GM18951 (cell line): ENCODE measurements at regions not wholly inside any gene's neighbourhood (a gene's known extent, or its start where the extent isn't known, plus 50 kb on each side); places are given as distances from the start of the nearest gene placed in this dataset.

Source experiments
- POLR2A ChIP-seq: IDR thresholded peaks from 4 replicates; pipeline ENCODE4 v1.6.1; 2011; ENCODE audit warnings: mild to moderate bottlenecking; ENCODE audit not compliant: insufficient read length, insufficient read depth; ENCODE audit errors: extremely low read depth
- in situ Hi-C: fragments of 300-500 bp; cut with MboI; formaldehyde crosslinking; loops from one replicate; pipeline ENCODE4 v1.12.0; 2022; ENCODE audit warnings: low sequenced_read_pairs, mixed read lengths, inconsistent platforms; ENCODE audit not compliant: unreplicated experiment

DNA sequence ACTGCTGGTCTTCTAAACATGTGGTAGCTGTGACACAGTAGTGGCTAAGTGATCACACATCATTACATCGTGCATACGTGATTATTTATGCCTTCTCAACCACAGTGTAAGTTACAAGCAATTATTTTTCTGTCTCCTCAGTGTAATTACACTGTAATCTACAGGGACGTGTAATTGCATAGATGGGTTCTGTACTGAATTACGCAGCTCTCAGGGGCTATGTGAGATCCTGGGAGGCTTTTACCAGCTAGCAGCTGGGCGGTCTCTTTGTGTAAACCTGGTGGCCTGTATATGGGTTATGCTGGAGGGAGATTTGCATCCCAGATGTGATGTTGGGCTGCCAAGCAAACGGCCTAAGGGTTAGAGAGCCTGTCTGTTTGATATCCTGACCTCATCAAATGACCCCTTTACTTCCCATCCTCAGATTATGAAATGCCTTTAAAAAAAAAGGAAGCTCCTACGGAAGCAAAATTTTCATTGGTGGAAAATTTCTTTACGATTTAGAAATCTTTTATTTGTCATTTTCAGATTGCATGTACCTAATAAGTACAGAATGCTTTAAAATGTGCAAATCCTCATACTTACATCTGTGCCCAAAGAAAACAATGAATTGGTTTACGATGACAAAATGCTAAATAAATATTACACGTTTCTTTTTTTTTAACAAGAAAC, 402.8 kb upstream of the JAG1 start:
- TF ChIP-seq POLR2A, result no peak
- in situ Hi-C loops, result no loop called here

DNA sequence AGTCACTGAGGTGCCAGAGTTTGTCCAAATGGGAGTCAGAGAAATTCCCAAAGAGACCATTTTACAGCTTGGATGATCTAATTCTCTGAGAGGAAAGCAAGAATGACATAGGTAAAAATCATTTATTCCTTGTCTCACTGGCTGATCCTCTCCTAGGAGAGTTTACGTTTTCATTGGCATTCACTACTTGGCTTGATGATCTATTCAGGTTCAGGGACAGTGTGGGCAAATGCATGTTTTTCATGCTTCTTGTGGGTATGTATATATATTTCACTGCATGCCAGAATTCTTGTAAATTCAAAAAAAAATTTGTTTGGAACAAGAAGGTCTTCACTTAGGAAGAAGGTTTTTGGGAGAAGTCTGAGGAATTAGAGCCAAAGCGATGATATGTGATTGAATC, 403.4 kb upstream of the JAG1 start:
- in situ Hi-C loops, result no loop called here
- TF ChIP-seq POLR2A, result no peak

DNA sequence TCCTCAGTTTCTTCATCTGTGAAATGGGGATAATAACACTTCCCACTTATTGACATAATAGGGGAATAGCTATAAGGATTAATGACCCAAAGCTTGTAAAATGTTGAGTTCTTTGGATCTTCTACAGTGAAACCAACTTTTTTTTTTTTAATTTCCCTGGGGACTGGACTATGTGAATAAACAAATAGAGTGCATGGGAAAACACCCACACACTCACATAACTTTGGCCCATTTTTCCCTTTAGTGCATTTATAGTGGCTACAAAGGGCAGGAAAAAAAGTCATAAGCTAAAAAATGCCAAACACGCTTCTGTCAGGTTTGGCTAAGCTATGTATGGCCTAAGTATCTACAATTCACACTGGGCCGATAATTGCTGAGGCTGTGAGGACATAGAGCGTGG, 406.2 kb upstream of the JAG1 start:
- in situ Hi-C loops, result no loop called here
- TF ChIP-seq POLR2A, result no peak

DNA sequence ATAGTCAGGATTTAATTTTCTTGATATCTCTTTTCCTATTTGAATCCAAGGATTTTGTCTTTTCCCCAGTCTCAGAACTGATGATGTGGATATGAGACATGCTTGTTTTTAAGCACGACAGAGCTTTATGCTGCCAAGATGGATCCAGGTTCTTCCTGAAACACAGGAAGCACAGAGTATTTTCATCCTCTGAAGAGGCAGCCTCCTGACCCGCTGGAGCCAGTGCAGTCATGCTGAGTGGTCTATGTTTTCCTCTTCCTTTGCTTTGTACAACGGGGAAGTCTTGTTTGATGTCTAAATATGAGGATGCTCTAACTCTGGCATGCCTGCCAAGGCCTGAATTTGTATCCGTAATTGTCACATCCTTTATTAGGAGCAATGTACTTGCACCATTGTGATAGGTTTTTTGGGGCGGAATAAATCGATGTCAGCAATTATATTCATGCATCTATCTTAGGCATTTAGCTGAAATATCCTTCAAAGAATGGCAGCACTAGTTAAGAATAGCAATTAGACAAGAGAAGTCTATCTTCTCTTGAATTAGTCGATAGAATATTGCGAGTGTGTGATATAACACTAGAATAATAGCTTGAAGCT, 407.1 kb upstream of the JAG1 start:
- in situ Hi-C loops, result no loop called here
- TF ChIP-seq POLR2A, result no peak

DNA sequence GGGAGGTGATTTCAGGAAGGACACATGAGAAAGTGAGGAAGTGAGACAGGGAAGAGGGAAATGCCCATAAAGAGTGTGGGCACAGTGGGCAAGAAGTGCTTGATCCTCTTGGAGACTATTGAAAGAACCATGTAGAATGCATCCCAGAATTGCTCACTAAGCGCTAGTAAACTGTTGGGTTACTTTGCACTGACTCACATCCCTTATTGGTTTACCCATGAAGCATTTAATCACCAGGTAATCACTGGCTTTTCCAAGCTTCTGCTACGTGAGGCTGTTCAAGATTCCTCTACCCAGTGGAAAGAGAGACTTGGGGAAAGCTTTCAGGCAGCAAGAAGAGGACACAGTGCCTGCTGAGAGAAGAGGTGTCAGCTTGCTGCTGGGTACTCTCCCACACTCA, 410.0 kb upstream of the JAG1 start:
- no peak for TF ChIP-seq POLR2A
- in situ Hi-C loops, result no loop called here

DNA sequence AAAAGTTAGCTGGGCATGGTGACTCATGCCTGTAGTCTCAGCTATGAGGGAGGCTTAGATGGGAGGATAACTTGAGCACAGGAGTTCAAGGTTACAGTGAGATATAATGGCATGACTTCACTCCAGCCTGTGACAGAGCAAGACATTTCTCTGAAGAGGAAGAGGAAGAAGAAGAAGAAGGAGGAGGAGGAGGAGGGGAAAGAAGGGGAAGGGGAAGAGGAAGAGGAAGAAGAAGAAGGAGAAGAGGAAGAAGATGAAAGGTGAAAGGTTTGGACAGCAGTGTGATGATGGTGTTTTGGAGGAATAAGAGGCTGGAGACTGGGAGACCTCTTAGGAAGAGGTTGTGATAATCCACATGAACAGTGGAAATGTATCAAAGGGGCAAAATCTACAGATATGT, 410.7 kb upstream of the JAG1 start:
- TF ChIP-seq POLR2A, result no peak
- in situ Hi-C loops, result no loop called here

DNA sequence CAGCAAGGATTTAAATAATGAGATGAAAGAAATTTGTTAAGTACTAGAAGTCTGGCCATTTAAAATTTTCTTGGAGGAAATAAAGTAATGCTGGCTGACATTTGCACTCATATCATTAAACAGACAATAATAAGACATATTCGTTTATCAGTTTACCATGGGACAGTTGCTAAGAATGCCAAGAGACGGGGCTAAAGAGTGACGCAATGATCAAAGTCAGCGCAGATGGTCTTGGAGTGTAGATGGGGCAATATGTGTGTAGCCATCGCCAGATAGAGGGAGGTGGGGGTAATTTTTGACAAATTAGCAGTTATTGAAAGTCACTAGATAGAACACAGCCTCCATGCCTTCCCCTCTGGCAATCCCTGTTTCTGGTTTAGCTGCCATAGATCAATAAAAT, 413.2 kb upstream of the JAG1 start:
- in situ Hi-C loops, result no loop called here
- TF ChIP-seq POLR2A, result no peak

DNA sequence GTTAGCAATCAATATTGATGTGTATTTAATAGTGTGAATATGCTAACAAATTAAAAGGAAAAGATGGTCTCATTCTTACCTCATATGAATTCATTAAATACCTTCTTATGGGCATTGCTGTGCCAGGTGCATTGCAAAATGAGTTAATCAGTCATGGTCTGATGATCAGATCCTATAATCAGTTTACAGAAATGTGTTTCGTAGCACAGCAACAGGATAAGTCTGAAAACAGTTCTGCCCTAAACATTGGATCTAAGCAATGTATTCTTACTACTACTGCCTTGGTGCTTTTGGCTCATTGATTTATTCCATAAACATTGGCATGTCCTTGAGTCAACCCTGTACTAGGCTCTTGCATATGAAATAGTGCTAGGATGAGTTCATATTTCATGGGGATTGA, 417.0 kb upstream of the JAG1 start:
- no peak for TF ChIP-seq POLR2A

DNA sequence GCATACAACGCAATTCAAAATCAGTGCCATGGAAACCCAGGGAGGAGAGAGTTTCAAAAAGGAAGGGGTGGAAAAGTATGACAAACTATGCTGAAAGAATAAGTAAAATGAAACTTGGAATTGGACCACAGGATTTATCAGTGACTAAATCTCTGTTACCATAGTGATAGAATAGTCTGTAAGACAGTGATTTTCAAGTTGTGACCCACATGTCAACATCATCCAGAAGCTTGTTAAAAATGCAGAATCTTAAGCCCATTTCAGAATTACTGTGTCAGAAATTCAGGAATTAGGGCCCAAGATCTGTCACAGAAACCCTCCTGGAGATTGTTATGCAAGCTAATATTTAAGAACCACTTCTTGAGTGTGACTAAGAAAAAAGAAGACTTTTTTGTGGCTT, 417.7 kb upstream of the JAG1 start:
- in situ Hi-C loops, result no loop called here
- TF ChIP-seq POLR2A, result no peak

More for the DNA sequence above, 417.0 kb upstream of the JAG1 start:
- in situ Hi-C loops, result no loop called here

DNA sequence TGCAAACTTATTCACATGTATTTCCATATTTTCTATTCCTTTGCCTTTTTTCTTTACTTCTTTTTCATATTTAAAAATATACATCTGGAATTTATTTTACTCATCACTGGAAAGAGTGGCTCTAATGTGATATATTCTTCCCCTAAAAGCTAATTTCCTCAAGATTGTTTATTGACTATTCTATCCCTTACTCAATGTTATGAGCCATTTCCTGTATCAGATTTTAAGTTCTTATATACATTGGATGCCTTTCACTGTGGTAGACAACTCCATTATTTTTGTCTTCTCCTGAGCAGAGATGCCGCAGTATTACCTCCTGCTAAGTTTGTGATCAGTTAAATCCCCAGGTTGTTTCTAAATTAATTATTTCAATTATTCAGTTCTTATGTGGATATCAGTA, 418.4 kb upstream of the JAG1 start:
- in situ Hi-C loops, result no loop called here

DNA sequence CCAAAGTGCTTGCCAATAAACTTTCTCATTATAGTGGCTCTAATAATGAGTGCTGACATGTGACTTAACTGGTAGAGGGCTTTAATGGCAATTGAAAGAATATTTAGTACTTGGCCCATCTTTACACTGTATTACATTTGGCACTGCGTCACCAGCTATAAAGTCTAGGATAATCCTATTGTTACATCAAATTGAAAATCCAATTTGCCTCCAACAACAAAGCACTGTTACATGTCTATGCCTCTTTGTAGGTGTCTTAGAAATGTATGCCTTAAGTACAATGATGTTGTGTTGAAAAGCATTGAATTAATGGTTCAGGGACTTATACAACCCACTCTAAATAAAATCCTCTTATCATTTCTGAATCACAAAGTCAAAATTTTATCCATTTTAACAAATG, 420.4 kb upstream of the JAG1 start:
- TF ChIP-seq POLR2A, result no peak
- in situ Hi-C loops, result no loop called here

More for the DNA sequence above, 418.4 kb upstream of the JAG1 start:
- no peak for TF ChIP-seq POLR2A

DNA sequence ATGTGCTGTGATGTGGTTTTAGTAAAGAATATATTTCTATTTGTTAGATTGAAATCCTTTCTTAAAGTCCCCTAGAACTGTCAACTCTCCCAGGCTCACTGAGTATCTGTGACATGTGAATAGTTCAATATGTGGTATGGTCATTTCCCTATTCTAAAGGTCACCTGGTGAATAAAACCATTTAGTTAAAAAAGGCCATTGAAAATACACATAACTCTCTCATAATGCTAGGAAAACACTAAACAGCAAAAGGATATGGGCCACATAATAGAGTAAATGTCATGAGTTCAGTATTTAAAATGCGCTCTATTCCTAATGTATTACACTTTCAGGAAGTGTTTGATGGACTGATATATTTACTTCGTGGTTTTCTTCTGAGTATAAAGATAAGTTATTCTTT, 420.9 kb upstream of the JAG1 start:
- no peak for TF ChIP-seq POLR2A
- in situ Hi-C loops, result no loop called here

DNA sequence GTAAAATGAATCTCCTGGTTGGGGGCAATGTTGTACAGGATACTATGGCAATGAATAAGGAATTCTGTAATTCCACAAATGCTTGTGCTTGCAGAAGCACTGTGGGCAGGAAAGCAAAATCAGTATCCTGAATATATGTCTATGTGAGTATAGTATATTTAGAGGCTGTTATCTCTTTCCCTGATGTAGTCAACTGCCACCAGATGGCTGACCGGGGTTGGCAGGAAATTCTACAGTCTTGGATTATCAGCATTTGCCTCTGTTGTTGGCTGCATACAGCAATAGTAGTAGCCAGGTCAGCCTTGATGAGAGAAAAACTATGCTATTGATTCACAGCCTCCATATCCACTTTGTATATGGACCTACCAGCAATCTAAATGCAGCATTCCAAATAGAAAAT, 425.1 kb upstream of the JAG1 start:
- in situ Hi-C loops, result no loop called here
- TF ChIP-seq POLR2A, result no peak

DNA sequence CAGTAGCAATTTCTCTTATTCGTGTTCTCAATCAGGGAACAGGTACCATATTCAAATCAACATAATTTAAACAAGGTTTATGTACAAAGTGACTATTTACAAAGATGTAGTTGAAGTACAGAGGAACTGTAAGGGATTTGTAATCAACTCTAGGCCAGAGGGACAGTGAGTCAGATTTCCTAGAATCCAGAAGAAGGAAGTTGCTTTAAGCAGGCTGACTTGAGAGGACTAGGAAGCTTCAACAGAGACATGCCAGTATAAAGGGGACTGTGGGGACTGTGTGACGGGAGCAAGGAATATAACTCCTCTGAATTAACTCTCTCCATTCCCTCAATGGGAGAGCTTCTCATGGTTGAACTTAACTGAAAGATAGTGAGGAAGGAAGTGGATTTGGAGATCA, 427.4 kb upstream of the JAG1 start:
- in situ Hi-C loops, result no loop called here
- no peak for TF ChIP-seq POLR2A
